NCI-H524 treated with DMSO at 0.1 percent for 48 hours (cell line): ENCODE measurements at regions not wholly inside any gene's neighbourhood (a gene's known extent, or its start where the extent isn't known, plus 50 kb on each side); places are given as distances from the start of the nearest gene placed in this dataset.
"Not testable (repeated sequence)": the region's sequence is repeated elsewhere in the genome, so short reads cannot be mapped to it uniquely, and the experiment has no call there.

ENCODE experiments used
- DNase-seq: peaks from one replicate; lab custom pipeline; 2025; lab: John Stamatoyannopoulos, UW

DNA sequence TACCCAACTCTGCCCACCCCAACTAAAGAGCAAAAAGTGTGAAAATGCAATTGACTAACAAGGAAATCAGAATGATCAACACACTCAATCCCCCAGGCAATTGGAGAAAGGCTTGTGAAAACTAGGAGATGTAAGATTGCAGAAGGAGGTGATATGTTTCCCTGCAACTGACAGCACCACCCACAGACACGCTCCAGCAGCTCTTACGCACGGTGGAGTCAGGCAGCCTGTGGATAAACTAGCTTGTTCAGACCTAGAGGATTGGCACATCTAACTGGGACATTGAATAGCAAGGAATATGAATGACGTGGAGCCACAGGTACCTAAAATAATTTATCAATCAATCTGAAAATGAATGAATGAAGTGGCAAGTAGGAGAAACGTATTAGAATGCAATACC, 125.7 kb upstream of the MYO3A start:
- no peak for DNase-seq

DNA sequence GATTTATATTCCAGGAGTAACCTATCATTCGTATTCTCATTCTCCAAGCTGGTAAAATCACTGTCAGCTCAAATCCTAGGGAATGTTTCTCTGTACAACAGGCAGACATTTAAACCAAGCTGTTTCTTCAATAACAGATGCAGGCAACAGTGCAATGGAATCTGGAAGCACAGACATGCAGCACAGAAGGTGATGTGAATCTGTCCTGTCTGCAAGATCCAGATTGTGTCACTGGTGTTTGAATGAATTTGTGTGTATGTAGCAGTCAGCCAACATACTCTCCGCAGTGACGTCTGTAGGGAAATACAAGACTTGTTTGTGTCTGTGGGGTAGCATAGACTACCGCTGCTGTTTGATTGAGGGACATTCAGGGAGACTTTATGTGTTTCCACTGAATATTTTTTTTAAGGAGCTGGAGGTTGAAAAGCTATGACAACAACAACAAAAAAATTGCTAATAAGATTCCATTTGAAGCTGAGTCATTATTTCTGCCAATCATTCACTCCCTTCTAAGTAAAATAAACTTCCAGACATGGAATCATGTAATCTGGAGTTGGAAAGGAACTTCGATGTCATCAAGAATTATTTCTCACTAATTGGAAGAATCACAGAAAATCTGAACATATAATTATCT, 122.9 kb upstream of the MYO3A start:
- no peak for DNase-seq

- no peak for DNase-seq
Measured at GRCh38 chr10:25813511-25813910, 120.5 kb upstream of the MYO3A start.

DNA sequence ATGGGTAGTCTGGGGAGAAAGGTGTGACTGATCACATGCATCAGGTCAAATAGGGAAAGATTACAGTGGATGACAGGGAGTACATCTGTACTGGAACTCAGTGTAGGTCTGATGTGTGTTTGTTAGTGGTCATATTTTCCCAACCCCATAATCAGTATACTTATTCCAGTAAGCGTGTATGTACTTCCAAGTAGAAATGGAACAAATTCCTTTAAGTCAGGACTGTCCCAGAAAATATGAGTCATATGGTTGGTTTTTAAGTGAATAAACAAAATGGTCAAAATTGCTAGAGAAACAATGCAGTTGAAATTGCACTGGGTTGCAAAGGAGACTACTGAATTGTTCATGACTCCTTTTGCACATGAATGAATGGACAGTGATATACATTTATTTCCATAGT, 118.8 kb upstream of the MYO3A start:
- no peak for DNase-seq

GRCh38 chr10:25815999-25816768, 117.8 kb upstream of the MYO3A start:
- no peak for DNase-seq

DNA sequence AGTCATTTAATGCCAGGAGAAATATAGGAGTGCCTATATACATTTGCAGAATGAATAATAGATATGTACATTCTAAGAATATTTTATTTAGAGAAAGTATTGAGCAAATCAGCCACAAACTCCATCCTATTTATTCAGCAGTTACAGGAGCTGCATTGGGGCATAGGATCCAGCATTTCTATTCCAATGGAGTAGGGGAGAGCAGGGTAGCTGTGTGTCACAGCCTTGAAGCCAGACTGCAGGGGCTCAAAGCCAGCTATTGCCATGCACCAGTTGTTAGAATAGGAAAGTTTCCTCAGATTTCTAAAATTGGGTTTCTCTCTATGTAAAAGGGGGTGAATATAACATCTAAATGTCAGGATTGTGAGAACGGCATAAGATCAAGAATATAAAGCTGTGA, 116.8 kb upstream of the MYO3A start:
- no peak for DNase-seq

GRCh38 chr10:25818751-25819150, 115.3 kb upstream of the MYO3A start:
- DNase-seq: no peak

GRCh38 chr10:25820472-25820871, 113.6 kb upstream of the MYO3A start:
- no peak for DNase-seq

DNA sequence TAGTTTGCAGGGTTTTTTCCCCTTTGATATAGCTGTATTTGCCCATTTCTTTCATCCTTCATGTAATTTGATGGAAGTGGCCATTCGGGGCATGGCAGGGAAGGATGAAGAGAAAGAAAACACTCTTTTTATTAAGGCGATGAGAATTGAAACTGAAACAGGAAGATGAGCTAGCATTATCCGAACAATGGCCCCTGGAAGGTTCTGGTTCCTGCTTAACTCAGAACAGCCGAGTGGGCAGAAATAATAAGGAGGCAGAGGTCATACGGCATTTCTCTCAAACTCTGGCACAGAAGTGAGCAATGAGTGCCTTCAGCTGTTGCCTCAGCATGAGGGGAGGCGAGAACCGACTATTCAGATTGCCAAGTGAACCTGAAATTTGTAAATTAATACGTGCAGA, 113.2 kb upstream of the MYO3A start:
- no peak for DNase-seq

- DNase-seq: no peak
Measured at GRCh38 chr10:25824050-25824449, 110.0 kb upstream of the MYO3A start.

GRCh38 chr10:25828475-25828874, 105.6 kb upstream of the MYO3A start:
- DNase-seq: no peak

DNA sequence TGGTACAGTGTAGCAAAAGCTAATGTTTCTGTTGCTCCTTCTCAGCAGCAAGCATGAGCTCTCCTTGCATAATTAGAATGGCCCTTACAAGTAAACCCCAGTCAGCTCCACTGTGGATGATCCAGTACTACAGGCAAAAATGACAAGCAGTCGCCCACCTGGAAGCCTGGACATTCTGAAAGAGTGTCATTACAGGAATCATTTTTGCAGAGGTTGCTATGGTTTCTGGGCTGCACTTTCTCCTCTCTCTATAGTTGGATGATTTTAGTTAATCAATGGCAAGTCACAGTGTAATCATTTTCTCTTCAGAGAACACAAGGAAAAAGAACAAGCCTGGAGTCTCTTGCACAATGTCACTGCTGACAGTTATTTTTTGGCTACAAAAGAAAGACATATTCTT, 102.9 kb upstream of the MYO3A start:
- DNase-seq: no peak

GRCh38 chr10:25839683-25840082, 94.3 kb upstream of the MYO3A start:
- no peak for DNase-seq

DNA sequence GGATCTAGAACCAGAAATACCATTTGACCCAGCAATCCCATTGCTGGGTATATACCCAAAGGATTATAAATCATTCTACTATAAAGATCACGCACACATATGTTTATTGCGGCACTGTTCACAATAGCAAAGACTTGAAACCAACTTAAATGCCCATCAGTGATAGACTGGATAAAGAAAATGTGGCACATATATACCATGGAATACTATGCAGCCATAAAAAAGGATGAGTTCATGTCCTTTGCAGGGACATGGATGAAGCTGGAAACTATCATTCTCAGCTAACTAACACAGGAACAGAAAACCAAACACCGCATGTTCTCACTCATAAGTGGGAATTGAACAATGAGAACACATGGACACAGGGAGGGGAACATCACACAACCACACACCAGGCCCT, 93.2 kb upstream of the MYO3A start:
- not testable (repeated sequence) for DNase-seq

GRCh38 chr10:25842146-25842545, 91.9 kb upstream of the MYO3A start:
- DNase-seq: no peak

- DNase-seq: no peak
Measured at GRCh38 chr10:25843551-25844170, 90.4 kb upstream of the MYO3A start.

- DNase-seq: not testable (repeated sequence)
Measured at GRCh38 chr10:25844716-25845115, 89.3 kb upstream of the MYO3A start.

DNA sequence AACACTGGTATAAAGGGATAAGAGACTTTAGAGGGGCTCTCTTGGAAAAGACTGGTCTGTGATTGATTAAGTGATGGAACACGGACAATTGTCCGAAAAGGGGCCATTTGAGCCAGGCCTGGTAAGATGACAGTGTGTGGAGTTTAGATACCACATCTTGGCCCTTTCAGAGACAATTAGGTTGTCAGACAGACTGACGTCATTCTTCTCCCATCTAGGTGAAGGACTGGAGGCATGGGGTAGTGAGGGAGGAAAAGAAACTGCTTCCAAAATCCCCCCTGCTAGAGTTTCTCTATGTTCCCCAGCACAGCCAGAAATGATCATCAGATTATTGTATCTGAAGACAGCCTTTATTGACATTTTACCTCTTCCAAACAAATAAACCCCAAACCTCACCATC, 84.8 kb upstream of the MYO3A start:
- DNase-seq: no peak

GRCh38 chr10:25849988-25850387, 84.0 kb upstream of the MYO3A start:
- DNase-seq: no peak

DNA sequence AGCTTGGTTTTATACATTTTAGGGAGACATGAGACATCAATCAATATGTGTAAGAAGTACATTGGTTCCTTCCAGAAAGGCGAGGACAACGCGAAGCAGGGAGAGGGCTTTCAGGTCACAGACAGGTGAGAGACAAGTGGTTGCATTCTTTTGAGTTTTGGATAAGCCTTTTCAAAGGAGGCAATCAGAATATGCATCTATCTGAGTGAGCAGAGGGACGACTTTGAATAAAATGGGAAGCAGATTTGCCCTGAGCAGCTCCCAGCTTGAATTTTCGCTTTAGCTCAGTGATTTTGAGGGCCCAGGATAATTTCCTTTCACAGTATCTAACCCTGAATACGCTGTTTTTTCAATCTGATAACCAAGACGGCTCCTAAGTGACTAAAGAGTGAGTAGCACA, 82.5 kb upstream of the MYO3A start:
- DNase-seq: no peak

DNA sequence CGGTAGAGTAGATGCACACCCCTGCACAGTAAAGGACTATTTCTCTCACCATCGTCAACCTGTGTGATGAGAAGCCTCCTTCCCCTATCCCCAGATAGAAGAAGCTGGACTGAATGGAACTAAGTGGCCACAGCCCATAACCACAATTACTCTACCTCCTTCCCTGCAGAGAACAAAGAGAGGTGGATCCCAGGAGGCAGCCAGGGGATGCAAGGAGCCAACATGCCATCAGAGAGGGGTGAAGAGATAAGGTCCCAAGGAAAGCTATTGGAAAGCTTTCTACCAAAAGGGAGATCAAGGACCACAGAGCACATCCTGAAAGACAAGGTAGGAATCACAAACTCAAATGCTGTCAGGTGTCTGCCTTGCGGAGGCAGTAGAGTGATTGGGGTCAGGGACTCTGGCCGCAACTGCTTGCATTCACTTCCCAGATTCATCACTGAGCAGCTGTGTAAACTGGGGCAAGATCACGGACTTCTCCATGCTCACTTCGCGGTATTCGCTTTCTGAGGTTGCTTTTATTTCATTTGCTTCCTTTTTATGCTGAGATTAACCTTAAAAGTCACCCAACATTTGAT, 81.6 kb upstream of the MYO3A start:
- DNase-seq: no peak

- DNase-seq: no peak
Measured at GRCh38 chr10:25858076-25858475, 76.0 kb upstream of the MYO3A start.

GRCh38 chr10:25865267-25865666, 68.8 kb upstream of the MYO3A start:
- DNase-seq: no peak
